Adrenal gland (tissue), 9 donors: ENCODE measurements at regions not wholly inside any gene's neighbourhood (a gene's known extent, or its start where the extent isn't known, plus 50 kb on each side); places are given as distances from the start of the nearest gene placed in this dataset.

Source experiments
- DNase-seq, 7 donors: peaks; one replicate each; pipeline ENCODE4 v3.0.0-alpha.2; 2019 to 2020
- H3K27ac ChIP-seq, 5 donors: fragments of 200-600 bp; sonication (generic) in 4 of 5; 1 replicate in 3 of 5; 2 replicates in 2 of 5; pipeline versions ENCODE4 v1.5.1 to v1.8.0; 2016 to 2020; ENCODE audit warnings: mild to moderate bottlenecking in 1 of 5
- H3K27me3 ChIP-seq: fragments of 200-600 bp; 2 replicates; pipeline ENCODE4 v1.8.0; 2021
- H3K36me3 ChIP-seq, 2 donors: fragments of 200-600 bp; replicated peaks in 1 of 2; 1 replicate in 1 of 2; 2 replicates in 1 of 2; pipeline versions ENCODE4 v1.5.1 to v1.8.0; 2018 to 2022
- H3K4me1 ChIP-seq, 2 donors: fragments of 200-600 bp; replicated peaks in 1 of 2; 1 replicate in 1 of 2; 2 replicates in 1 of 2; pipeline versions ENCODE4 v1.5.1 to v1.8.0; 2018 to 2021
- H3K4me3 ChIP-seq, 4 donors: fragments of 200-600 bp; sonication (generic) in 3 of 4; one replicate each; pipeline ENCODE4 v1.5.1; 2016 to 2018
- H3K9me3 ChIP-seq, 3 donors: fragments of 200-600 bp; sonication (generic) in 1 of 3; replicated peaks in 1 of 3; 1 replicate in 2 of 3; 2 replicates in 1 of 3; pipeline versions ENCODE4 v1.5.1 to v1.8.0; 2016 to 2021
- POLR2A ChIP-seq, 2 donors: fragments of 450-650 bp; IDR thresholded peaks; one replicate each; pipeline ENCODE4 v1.6.1; 2017; ENCODE audit warnings: antibody characterized with exemption in 2 of 2, mild to moderate bottlenecking in 2 of 2, moderate library complexity in 1 of 2
- WGBS, 4 donors: extraction: QIAGEN DNeasy Blood & Tissue Kit in 2 of 4; methylation state at CpG; one replicate each; pipeline versions ENCODE4 v1.1.5 to v1.1.7; 2013 to 2017; 5-methylcytosine and 5-hydroxymethylcytosine counted together
- intact Hi-C, 2 donors: fragments of 100-400 bp; cut with DNase I; formaldehyde crosslinking; loops; one replicate each; pipeline versions ENCODE4 v1.14.1 to v1.15.0; 2022 to 2023
- TF ChIP-seq, protein P1 (sequence below), 6 experiments: fragments of 450-650 bp in 4 of 6; fragments of 200-600 bp in 2 of 6; sonication (generic) in 1 of 6; IDR thresholded peaks; 1 replicate in 5 of 6; 2 replicates in 1 of 6; pipeline versions ENCODE4 v1.5.1 to v1.8.0; 2016 to 2021; ENCODE audit warnings: antibody characterized with exemption in 6 of 6, mild to moderate bottlenecking in 2 of 6, moderate library complexity in 1 of 6
- donor health status: healthy with polysubstance abuse.
- donor health status: Bipolar disorder and iron deficiency.
- donor health status: DM: yes; HTN: yes; CAD: no.
- donor health status: DM: no; HTN: no; CAD: no.
- donor health status: DM: no; HTN: no; CAD: no.

DNA sequence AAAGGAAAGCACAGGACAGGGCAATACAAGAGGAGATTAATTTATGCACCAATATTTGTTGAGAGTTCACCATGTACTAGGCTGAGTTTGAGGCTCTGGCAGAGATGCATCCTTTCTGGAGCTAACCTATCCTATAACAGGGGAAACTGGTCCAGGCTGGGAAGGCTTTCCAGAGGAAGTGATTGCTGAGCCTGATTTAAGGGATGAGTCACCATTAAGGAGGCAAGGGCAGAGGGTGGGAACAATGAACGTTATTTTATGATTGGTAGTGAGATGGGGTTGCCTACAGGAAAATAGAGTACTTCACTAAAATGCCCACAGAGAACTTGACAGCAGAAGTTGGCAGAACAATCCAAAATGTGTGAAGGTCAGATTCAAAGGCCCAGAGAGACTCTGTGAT, 141.4 kb downstream of the PLPP3 start:
- Histone ChIP-seq H3K27me3 (no peaks in the 10 kb centered on the region), H3K36me3 (no peaks in the 10 kb centered on the region), H3K4me3 (no peak overlapping the region), H3K9me3 (no peaks in the 10 kb centered on the region), H3K4me1 (peaks cover 5 to 15% of the 10 kb centered on the region in 2 donors), H3K27ac (no peak overlapping the region)
- DNase-seq: no peak
- WGBS, 4 donors: 5 to 33% (median 19%) methylated on average over 1 of the region's 1 CpG
- TF ChIP-seq, protein P1, sequence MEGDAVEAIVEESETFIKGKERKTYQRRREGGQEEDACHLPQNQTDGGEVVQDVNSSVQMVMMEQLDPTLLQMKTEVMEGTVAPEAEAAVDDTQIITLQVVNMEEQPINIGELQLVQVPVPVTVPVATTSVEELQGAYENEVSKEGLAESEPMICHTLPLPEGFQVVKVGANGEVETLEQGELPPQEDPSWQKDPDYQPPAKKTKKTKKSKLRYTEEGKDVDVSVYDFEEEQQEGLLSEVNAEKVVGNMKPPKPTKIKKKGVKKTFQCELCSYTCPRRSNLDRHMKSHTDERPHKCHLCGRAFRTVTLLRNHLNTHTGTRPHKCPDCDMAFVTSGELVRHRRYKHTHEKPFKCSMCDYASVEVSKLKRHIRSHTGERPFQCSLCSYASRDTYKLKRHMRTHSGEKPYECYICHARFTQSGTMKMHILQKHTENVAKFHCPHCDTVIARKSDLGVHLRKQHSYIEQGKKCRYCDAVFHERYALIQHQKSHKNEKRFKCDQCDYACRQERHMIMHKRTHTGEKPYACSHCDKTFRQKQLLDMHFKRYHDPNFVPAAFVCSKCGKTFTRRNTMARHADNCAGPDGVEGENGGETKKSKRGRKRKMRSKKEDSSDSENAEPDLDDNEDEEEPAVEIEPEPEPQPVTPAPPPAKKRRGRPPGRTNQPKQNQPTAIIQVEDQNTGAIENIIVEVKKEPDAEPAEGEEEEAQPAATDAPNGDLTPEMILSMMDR (IDR thresholded peaks at IDR 0.05): no peak
- no peak for TF ChIP-seq POLR2A (IDR thresholded peaks at IDR 0.05)
- intact Hi-C loops: no loop called here

DNA sequence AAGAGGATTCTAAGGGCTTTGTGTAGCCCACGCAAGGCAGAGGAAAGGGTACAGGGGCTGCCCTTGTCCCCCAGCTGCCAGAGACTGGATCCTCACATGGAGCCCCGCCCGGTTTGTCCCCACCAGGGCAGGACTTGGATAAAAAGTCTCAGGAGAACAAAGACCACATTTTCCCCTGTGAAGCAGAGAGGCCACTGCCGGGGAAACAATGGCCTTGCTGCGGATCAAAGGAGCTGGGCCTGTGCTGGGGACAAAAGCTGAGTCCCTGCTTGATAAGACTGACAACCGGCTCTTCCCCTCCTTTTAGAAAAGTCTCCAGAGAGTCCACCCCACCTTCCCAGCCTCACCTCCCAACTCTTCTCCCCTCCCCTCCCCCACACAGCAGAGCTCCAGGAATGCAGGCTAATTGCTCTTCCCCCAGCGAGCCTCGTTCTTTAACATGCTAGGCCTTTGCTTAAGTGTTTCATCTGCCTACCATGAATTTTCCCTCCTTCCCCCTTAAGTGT, 142.4 kb downstream of the PLPP3 start:
- TF ChIP-seq POLR2A (IDR thresholded peaks at IDR 0.05): no peak
- TF ChIP-seq, protein P1 (IDR thresholded peaks at IDR 0.05): no peak
- peaks cover 5 to 15% of the 10 kb centered on the region in 2 donors for H3K4me1 ChIP-seq
- no peak overlapping the region for H3K4me3 ChIP-seq
- 79 to 87% (median 82%) methylated on average over 8 of the region's 8 CpGs for WGBS, 4 donors
- H3K9me3 ChIP-seq: no peaks in the 10 kb centered on the region
- no peaks in the 10 kb centered on the region for H3K27me3 ChIP-seq
- H3K36me3 ChIP-seq: no peaks in the 10 kb centered on the region
- intact Hi-C loops: no loop called here
- DNase-seq: no peak
- H3K27ac ChIP-seq: no peak overlapping the region

DNA sequence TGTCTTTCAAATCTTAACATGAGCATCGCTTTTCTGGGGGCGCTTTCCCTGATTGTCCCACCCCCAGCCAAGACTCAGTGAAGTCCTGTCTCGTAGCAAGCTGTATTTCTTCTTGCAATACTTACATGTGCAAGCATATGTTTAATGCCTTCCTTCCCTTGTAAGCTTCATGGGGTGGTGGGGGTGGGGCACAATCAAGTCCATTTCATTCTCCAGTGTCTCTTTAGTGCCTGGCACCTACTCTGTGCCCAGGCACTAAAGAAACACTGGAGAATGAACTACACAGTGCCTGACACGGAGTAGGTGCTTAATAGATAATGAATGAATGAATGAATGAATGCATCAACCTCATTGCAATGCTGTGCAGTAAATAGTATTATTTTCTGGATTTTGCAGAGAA, 143.1 kb downstream of the PLPP3 start:
- TF ChIP-seq, protein P1 (IDR thresholded peaks at IDR 0.05): no peak
- no peak for TF ChIP-seq POLR2A (IDR thresholded peaks at IDR 0.05)
- no peaks in the 10 kb centered on the region for H3K36me3 ChIP-seq
- no peaks in the 10 kb centered on the region for H3K27me3 ChIP-seq
- peaks cover 5 to 15% of the 10 kb centered on the region in 2 donors for H3K4me1 ChIP-seq
- intact Hi-C loops: no loop called here
- H3K9me3 ChIP-seq: no peaks in the 10 kb centered on the region
- WGBS, 4 donors: 87 to 96% (median 93%) methylated on average over 4 of the region's 4 CpGs
- H3K27ac ChIP-seq: no peak overlapping the region
- DNase-seq: no peak
- no peak overlapping the region for H3K4me3 ChIP-seq

DNA sequence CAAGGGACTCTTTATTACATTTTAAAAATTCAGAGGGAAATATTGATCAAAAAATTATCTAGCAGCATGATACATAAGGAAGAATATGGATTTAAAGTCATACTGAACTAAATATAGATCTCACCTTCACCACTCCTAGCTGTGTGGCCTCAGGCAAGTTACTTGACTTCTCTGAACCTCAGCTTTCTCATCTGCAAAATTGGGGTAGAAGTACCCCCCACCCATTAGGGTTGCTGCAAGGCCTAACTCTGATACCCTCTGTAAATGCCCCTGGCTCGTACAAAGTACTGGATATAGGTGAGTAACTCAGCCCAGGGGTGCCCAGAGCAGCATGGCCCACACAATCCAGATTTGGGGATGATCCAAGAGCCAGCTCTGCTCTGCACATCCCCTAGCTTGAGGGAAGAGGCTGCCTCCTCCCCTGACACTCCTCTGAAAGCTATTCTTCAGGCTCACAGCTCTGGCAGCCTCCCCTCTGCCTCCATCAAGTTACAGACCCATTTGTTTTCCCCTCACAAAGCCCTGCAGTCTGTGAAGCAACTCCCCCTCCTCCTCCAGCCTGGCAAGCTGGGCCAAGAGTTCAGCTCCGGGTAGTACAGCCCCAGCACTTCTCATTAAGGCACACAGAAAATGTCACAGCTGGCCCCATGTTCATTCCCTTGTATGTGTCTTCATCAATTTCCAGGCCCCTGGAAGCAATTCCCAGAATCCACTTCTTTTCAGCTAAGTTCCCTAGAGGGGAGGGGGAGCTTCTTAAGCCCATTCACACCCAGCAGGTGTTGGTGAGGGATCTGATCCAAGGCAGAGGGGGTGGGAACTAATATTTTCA, 143.7 kb downstream of the PLPP3 start:
- TF ChIP-seq POLR2A (IDR thresholded peaks at IDR 0.05): no peak
- TF ChIP-seq, protein P1 (IDR thresholded peaks at IDR 0.05): no peak
- Histone ChIP-seq H3K9me3 (no peaks in the 10 kb centered on the region), H3K36me3 (no peaks in the 10 kb centered on the region), H3K4me3 (no peak overlapping the region), H3K27ac (no peak overlapping the region), H3K4me1 (peaks cover 5 to 15% of the 10 kb centered on the region in 2 donors), H3K27me3 (no peaks in the 10 kb centered on the region)
- 66 to 88% (median 77%) methylated on average over 2 of the region's 2 CpGs for WGBS, 4 donors
- no peak for DNase-seq
- intact Hi-C loops: no loop called here
